Breast epithelium (tissue), 3 donors: ENCODE measurements at regions not wholly inside any gene's neighbourhood (a gene's known extent, or its start where the extent isn't known, plus 50 kb on each side); places are given as distances from the start of the nearest gene placed in this dataset.

Experiments
- CTCF ChIP-seq, 3 donors: fragments of 450-650 bp; IDR thresholded peaks; one replicate each; pipeline ENCODE4 v1.5.1; 2016 to 2017; ENCODE audit warnings: antibody characterized with exemption in 3 of 3, mild to moderate bottlenecking in 3 of 3, moderate library complexity in 3 of 3
- POLR2A ChIP-seq: fragments of 450-650 bp; IDR thresholded peaks from one replicate; pipeline ENCODE4 v1.6.1; 2016; ENCODE audit warnings: antibody characterized with exemption, mild to moderate bottlenecking, moderate library complexity

- TF ChIP-seq POLR2A (no peak), CTCF (IDR thresholded peaks at IDR 0.05) (no peak)
These were observed 426.6 kb downstream of the ARHGEF28 start for GRCh38 chr5:74052441-74053221.
